Esophagus muscularis mucosa (tissue), 4 donors: ENCODE measurements at regions not wholly inside any gene's neighbourhood (a gene's known extent, or its start where the extent isn't known, plus 50 kb on each side); places are given as distances from the start of the nearest gene placed in this dataset.
"Not testable (repeated sequence)": the region's sequence is repeated elsewhere in the genome, so short reads cannot be mapped to it uniquely, and the experiment has no call there.

Experiments used
- DNase-seq: peaks from one replicate; pipeline ENCODE4 v3.0.0-alpha.2; 2017; ENCODE audit errors: extremely low spot score
- H3K27ac ChIP-seq, 4 donors: fragments of 200-600 bp; sonication (generic); replicated peaks in 1 of 4; 1 replicate in 3 of 4; 2 replicates in 1 of 4; pipeline ENCODE4 v1.5.1; 2016 to 2019; ENCODE audit warnings: mild to moderate bottlenecking in 1 of 4
- H3K27me3 ChIP-seq, 4 donors: fragments of 200-600 bp; sonication (generic); one replicate each; pipeline versions ENCODE4 v1.5.1 to v1.6.0; 2016 to 2019
- H3K36me3 ChIP-seq, 4 donors: fragments of 200-600 bp; sonication (generic); one replicate each; pipeline ENCODE4 v1.5.1; 2016 to 2019
- H3K4me1 ChIP-seq, 4 donors: fragments of 200-600 bp; sonication (generic); one replicate each; pipeline ENCODE4 v1.5.1; 2016 to 2019
- H3K4me3 ChIP-seq, 4 donors: fragments of 200-600 bp; sonication (generic); 1 replicate in 2 of 4; 2 replicates in 2 of 4; pipeline ENCODE4 v1.5.1; 2016 to 2019; ENCODE audit warnings: mild to moderate bottlenecking in 4 of 4, moderate library complexity in 1 of 4
- H3K9me3 ChIP-seq, 4 donors: fragments of 200-600 bp; sonication (generic); 1 replicate in 3 of 4; 2 replicates in 1 of 4; pipeline ENCODE4 v1.5.1; 2016 to 2019
- CTCF ChIP-seq, 3 experiments: fragments of 200-600 bp in 2 of 3; fragments of 450-650 bp in 1 of 3; sonication (generic) in 2 of 3; IDR thresholded peaks; one replicate each; pipeline ENCODE4 v1.5.1; 2017 to 2019; ENCODE audit warnings: antibody characterized with exemption in 3 of 3, mild to moderate bottlenecking in 2 of 3, moderate library complexity in 1 of 3
- EP300 ChIP-seq: sonication (generic); formaldehyde crosslinking; IDR thresholded peaks from one replicate; pipeline ENCODE4 v1.6.1; 2017; ENCODE audit warnings: antibody characterized with exemption
- POLR2A ChIP-seq: fragments of 450-650 bp; IDR thresholded peaks from one replicate; pipeline ENCODE4 v1.6.1; 2017; ENCODE audit warnings: antibody characterized with exemption, moderate library complexity, mild to moderate bottlenecking, low read depth
- POLR2AphosphoS5 ChIP-seq, 2 donors: sonication (generic); formaldehyde crosslinking; IDR thresholded peaks; one replicate each; pipeline ENCODE4 v1.6.1; 2017; ENCODE audit warnings: antibody characterized with exemption in 2 of 2
- WGBS: methylation state at CpG from one replicate; pipeline ENCODE4 v1.1.5; 2018; 5-methylcytosine and 5-hydroxymethylcytosine counted together
- intact Hi-C: fragments of 100-400 bp; cut with DNase I; formaldehyde crosslinking; loops from one replicate; pipeline ENCODE4 v1.15.1; 2023

- TF ChIP-seq CTCF (IDR thresholded peaks at IDR 0.05): no peak
- TF ChIP-seq EP300: no peak
- no peak for TF ChIP-seq POLR2AphosphoS5 (IDR thresholded peaks at IDR 0.05)
- no peak for TF ChIP-seq POLR2A
- no peaks in the 10 kb centered on the region for H3K36me3 ChIP-seq
- H3K9me3 ChIP-seq: no peaks in the 10 kb centered on the region
- no peaks in the 10 kb centered on the region for H3K4me1 ChIP-seq
- no peak overlapping the region for H3K4me3 ChIP-seq
- intact Hi-C loops: no loop called here
- no peak overlapping the region for H3K27ac ChIP-seq
- no peak for DNase-seq
- no peaks in the 10 kb centered on the region for H3K27me3 ChIP-seq
These were observed 1532.5 kb upstream of the RAG2 start for GRCh38 chr11:38130514-38130913.

GRCh38 chr11:38123673-38124072, 1525.6 kb upstream of the RAG2 start:
- TF ChIP-seq CTCF (IDR thresholded peaks at IDR 0.05) (no peak), EP300 (no peak), POLR2A (no peak), POLR2AphosphoS5 (IDR thresholded peaks at IDR 0.05) (no peak)
- Histone ChIP-seq H3K36me3 (no peaks in the 10 kb centered on the region), H3K27me3 (no peaks in the 10 kb centered on the region), H3K27ac (no peak overlapping the region), H3K9me3 (no peaks in the 10 kb centered on the region), H3K4me3 (no peak overlapping the region), H3K4me1 (no peaks in the 10 kb centered on the region)
- intact Hi-C loops: no loop called here
- DNase-seq: no peak
- WGBS: 76% methylated on average over 9 of the region's 9 CpGs

- intact Hi-C loops, H3K4me3 ChIP-seq, DNase-seq, H3K27ac ChIP-seq, H3K27me3 ChIP-seq, H3K9me3 ChIP-seq, H3K36me3 ChIP-seq, H3K4me1 ChIP-seq: not testable (repeated sequence)
- WGBS: 93% methylated on average over 5 of the region's 5 CpGs
These were observed 1518.6 kb upstream of the RAG2 start for GRCh38 chr11:38116616-38117015.

- H3K27me3 ChIP-seq, DNase-seq, H3K27ac ChIP-seq, H3K4me3 ChIP-seq, intact Hi-C loops, H3K4me1 ChIP-seq, H3K9me3 ChIP-seq, H3K36me3 ChIP-seq: not testable (repeated sequence)
- 70% methylated on average over 3 of the region's 3 CpGs for WGBS
These were observed 1517.3 kb upstream of the RAG2 start for GRCh38 chr11:38115381-38115780.

- WGBS: 26% methylated on average over 4 of the region's 4 CpGs
- H3K36me3 ChIP-seq: no peaks in the 10 kb centered on the region
- intact Hi-C loops: no loop called here
- no peaks in the 10 kb centered on the region for H3K27me3 ChIP-seq
- no peak for DNase-seq
- H3K27ac ChIP-seq: no peak overlapping the region
- no peak overlapping the region for H3K4me3 ChIP-seq
- no peaks in the 10 kb centered on the region for H3K9me3 ChIP-seq
- TF ChIP-seq CTCF (IDR thresholded peaks at IDR 0.05) (no peak), POLR2A (no peak), EP300 (no peak), POLR2AphosphoS5 (IDR thresholded peaks at IDR 0.05) (no peak)
- H3K4me1 ChIP-seq: no peaks in the 10 kb centered on the region
These were observed 1502.9 kb upstream of the RAG2 start for GRCh38 chr11:38100836-38101462.

GRCh38 chr11:38095268-38095667, 1497.2 kb upstream of the RAG2 start:
- no peaks in the 10 kb centered on the region for H3K27me3 ChIP-seq
- no peak overlapping the region for H3K27ac ChIP-seq
- no peak for DNase-seq
- no peaks in the 10 kb centered on the region for H3K36me3 ChIP-seq
- H3K4me3 ChIP-seq: no peak overlapping the region
- H3K9me3 ChIP-seq: peaks cover 0 to under 1% (median 0%) of the 10 kb centered on the region in 4 donors
- H3K4me1 ChIP-seq: no peaks in the 10 kb centered on the region
- intact Hi-C loops: no loop called here
- WGBS: 82% methylated on average over 2 of the region's 2 CpGs
- TF ChIP-seq POLR2AphosphoS5 (IDR thresholded peaks at IDR 0.05) (no peak), EP300 (no peak), CTCF (IDR thresholded peaks at IDR 0.05) (no peak), POLR2A (no peak)
